GM18519 (cell line): ENCODE measurements at regions not wholly inside any gene's neighbourhood (a gene's known extent, or its start where the extent isn't known, plus 50 kb on each side); places are given as distances from the start of the nearest gene placed in this dataset.
"Not testable (repeated sequence)": the region's sequence is repeated elsewhere in the genome, so short reads cannot be mapped to it uniquely, and the experiment has no call there.

Source experiments
- ATAC-seq: cut with Tn5 transposase; IDR thresholded peaks from one replicate; pipeline ENCODE4 v1.9.1; 2021; ENCODE audit warnings: mild to moderate bottlenecking, moderate library complexity; ENCODE audit not compliant: unreplicated experiment, low FRiP score

GRCh38 chr3:157594413-157594812 is 91.2 kb upstream of the VEPH1 start:
- no peak for ATAC-seq

DNA sequence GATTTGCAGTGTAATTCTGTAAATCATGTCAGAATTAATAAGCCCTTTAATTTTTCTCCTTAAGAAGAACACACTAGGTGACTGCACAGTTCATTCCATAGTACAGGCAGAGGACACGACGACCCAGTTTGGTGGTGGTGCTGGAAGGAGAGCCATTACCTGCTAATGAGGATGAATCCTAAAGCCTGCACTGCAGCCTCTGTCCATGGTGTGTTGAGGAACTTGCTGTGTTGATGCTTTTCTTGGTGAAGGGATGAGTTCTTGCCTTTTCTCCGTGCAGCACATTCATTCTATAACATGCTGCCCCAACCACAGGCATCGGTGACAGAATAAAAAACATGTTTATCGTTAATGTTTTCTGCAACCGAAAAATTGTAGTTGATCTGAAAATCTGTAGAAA is 89.6 kb upstream of the VEPH1 start:
- no peak for ATAC-seq

DNA sequence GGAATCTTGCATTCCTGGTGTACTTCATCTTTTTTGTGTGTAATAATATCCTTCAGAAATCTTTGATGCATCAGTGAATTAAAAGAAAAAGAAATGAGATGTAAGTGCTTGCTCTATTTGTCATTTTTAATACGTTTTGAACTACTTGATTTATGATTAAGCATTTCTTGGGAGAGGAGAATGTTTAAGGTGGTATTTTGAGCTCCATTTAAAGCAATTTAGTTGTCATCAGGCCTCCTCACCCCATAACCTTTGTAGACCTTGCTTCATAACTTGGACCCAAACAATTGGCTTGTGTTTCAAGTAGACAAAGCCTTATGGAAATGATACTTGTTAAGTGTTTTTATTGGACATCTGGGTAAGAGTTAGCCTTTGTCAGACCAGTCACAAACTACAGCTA is 87.1 kb upstream of the VEPH1 start:
- no peak for ATAC-seq

DNA sequence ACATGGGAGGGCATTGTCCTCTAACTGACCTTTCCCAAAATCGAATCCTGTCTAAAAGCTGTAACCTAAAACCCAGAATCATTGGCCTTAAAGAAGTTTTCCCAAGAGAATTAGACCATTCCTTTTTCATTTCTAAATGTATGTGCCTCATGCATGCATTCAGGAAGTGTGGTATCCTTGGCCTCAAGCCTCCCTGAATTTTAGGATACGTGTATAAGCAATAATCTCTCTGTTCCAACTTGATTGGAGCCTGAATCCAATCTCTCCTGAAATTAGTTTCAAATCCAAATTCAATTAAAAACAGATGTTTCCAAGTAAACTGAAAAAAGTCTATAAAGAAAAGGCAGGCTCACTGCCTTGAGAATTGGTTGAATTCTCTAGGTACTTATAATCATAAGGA is 86.0 kb upstream of the VEPH1 start:
- no peak for ATAC-seq

GRCh38 chr3:157588386-157589060 is 85.3 kb upstream of the VEPH1 start:
- no peak for ATAC-seq

GRCh38 chr3:157586293-157586692 is 83.1 kb upstream of the VEPH1 start:
- ATAC-seq: no peak

- ATAC-seq: no peak
These were observed 82.2 kb upstream of the VEPH1 start for GRCh38 chr3:157585386-157585785.

DNA sequence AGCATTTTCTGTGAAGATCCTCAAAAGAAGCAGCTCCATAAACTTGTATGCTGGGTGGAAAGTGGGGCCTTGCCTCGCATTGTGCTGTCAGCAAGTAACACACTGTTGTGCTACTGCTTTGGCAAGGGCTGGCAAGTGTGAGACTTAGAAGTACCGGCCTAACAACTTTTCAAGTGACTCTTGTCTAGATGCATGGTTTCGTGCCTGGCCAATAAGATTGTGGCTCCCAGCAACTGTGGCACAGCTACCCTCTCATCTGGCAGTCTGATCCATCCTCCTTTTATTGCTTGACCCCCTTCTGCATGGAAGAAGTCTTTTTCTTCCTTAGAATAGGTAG is 79.4 kb upstream of the VEPH1 start:
- no peak for ATAC-seq

- not testable (repeated sequence) for ATAC-seq
These were observed 78.9 kb upstream of the VEPH1 start for GRCh38 chr3:157581956-157582636.

DNA sequence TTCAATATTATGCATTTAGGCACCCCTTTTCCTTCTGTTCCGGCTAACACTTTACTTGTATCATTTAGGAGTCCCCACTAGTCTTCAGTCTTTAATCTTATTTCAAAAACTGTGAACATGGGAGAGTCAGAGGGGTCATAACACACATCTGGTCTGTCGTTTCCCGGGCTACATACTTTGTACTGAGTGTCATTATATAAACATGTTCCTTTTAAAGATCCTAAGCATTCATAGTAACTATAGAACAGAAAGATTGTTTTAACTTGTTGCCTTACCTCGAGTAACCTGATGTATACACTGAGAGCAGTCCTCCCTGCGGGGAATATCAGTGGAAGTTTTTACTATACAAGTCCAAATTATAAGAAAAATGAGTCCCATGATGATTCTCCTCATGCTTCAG is 78.2 kb upstream of the VEPH1 start:
- ATAC-seq: no peak

GRCh38 chr3:157578181-157578580 is 75.0 kb upstream of the VEPH1 start:
- no peak for ATAC-seq

DNA sequence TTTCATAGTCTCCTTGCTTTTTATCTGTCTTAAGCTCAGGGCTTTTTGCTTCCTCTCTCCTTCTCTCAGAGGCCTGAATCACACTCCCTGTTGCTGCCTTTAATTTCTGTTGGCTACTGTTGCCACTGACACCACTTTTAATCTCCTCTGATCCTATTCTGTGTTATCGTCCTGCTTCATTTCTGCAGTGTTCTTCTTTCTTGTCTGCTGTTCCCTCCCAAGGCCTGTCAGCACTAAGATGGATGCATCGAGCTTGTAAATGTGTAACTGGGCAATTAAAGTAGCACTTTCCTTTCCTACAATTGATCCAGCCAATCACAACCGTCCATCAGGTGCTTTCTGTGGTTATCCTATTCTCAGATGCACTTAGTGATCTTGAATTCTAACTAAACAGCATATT is 71.3 kb upstream of the VEPH1 start:
- ATAC-seq: no peak

DNA sequence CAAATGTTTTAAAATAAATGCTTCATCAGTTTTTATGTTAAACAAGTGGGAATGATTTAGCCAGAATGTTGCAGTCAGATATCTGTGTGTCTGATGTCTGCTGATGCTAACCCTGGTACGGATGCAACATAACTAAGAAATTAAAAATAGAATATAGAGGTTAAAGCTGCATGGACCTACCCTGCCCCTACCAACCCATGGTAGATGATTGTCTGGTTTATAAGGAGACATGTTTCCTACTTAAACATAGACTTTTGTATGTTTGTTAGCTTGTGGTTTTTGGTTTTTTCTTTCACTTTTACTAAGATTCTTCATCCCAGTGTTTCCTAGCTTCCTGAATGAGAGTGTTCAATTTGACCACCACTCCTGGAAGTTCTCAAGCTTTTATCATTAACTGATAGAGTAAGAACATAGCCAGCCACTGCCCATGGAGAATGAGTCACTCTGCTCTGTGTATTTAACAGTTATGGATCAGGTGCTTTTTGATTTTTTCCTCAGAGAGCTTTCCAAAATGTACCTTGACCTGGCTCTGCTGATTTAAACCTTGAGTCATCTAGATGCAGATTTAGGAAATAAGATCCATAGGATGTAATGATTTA is 70.7 kb upstream of the VEPH1 start:
- ATAC-seq: no peak

GRCh38 chr3:157573281-157573680 is 70.1 kb upstream of the VEPH1 start:
- no peak for ATAC-seq

GRCh38 chr3:157572559-157573270 is 69.5 kb upstream of the VEPH1 start:
- peak; percentile 62 for ATAC-seq

DNA sequence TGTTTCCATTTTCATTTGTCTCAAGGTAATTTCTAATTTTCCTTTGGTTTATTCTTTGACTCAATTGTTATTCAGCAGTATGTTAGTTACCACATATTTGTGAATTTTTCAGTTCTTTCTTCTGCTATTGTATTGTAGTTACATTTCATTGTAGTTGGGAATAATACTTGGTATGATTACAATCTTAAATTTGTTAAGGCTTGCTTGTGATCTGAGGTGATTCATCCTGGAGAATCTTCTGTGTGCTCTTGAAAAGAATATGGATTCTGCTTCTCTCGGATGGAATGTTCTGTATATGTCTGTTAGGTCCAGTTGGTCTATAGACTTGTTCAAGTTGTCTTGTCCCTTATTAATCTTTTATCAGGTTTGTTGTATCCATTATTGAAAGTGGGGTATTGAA is 63.4 kb upstream of the VEPH1 start:
- no peak for ATAC-seq

DNA sequence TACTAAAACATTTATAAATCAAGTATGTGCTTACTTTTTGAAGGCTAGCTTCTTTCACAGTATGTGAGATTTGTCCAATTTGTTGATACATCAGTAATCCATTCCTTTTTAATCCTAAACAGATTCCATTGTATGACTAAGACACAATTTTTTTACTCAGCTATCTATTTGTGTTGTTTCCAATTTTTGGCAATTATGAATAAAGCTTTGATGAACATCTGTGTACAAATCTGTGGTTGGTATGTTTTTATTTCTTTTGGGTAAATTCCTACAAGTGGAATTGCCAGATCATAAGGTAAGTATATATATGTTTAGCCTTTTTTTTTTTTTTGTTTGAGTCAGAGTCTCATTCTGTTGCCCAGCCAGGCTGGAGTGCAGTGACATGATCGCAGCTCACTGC is 56.2 kb upstream of the VEPH1 start:
- ATAC-seq: no peak
